Psoas muscle (tissue), 7 donors: ENCODE measurements at regions not wholly inside any gene's neighbourhood (a gene's known extent, or its start where the extent isn't known, plus 50 kb on each side); places are given as distances from the start of the nearest gene placed in this dataset.

Source experiments
- ATAC-seq, 4 donors: fragments of 200-7000 bp; cut with Tn5 transposase; one replicate each; pipeline ENCODE4 v1.9.1; 2020; ENCODE audit warnings: moderate library complexity in 3 of 4, mild to moderate bottlenecking in 2 of 4
- DNase-seq, 2 donors: peaks; one replicate each; pipeline ENCODE4 v3.0.0-alpha.2; 2020
- H3K27ac ChIP-seq: fragments of 200-600 bp; one replicate; pipeline ENCODE4 v1.8.0; 2022
- H3K27me3 ChIP-seq, 3 donors: fragments of 200-600 bp in 1 of 3; one replicate each; pipeline versions ENCODE4 v1.6.1 to v1.8.0; 2013 to 2022; ENCODE audit warnings: low read length in 2 of 3, mild to moderate bottlenecking in 2 of 3, moderate library complexity in 1 of 3; ENCODE audit not compliant: insufficient read depth in 3 of 3
- H3K36me3 ChIP-seq, 2 donors: fragments of 200-600 bp in 1 of 2; one replicate each; pipeline versions ENCODE4 v1.6.1 to v1.8.0; 2013 to 2022; ENCODE audit warnings: low read depth in 1 of 2, mild to moderate bottlenecking in 1 of 2, moderate library complexity in 1 of 2; ENCODE audit not compliant: insufficient read depth in 1 of 2
- H3K4me1 ChIP-seq: fragments of 200-600 bp; one replicate; pipeline ENCODE4 v1.8.0; 2022
- H3K4me3 ChIP-seq: fragments of 200-600 bp; one replicate; pipeline ENCODE4 v1.8.0; 2022; ENCODE audit warnings: mild to moderate bottlenecking
- H3K9me3 ChIP-seq: fragments of 200-600 bp; one replicate; pipeline ENCODE4 v1.8.0; 2022
- CTCF ChIP-seq: fragments of 200-600 bp; IDR thresholded peaks from one replicate; pipeline ENCODE4 v1.8.0; 2022; ENCODE audit warnings: antibody characterized with exemption
- WGBS, 3 donors: extraction: QIAGEN DNeasy Blood & Tissue Kit; methylation state at CpG; one replicate each; pipeline versions ENCODE4 v1.1.6 to v1.1.7; 2013; 5-methylcytosine and 5-hydroxymethylcytosine counted together
- intact Hi-C, 2 donors: fragments of 100-400 bp; cut with DNase I; formaldehyde crosslinking; loops; one replicate each; pipeline versions ENCODE4 v1.11.0 to v1.14.2; 2022
- donor health status: healthy with polysubstance abuse.
- donor health status: DM: no; HTN: no; CAD: no; lungs with moderate emphysema.
- donor health status: Bipolar disorder and iron deficiency.
- donor health status: healthy.
- donor health status: DM: yes; HTN: yes; CAD: no.
- donor health status: DM: no; HTN: no; CAD: no.
- donor health status: DM: yes; HTN: yes; CAD: no.

- DNase-seq (no peak), ATAC-seq (no peak)
- TF ChIP-seq CTCF: no peak
- H3K4me3 ChIP-seq: no peak overlapping the region
- no peaks in the 10 kb centered on the region for H3K4me1 ChIP-seq
- H3K27ac ChIP-seq: no peak overlapping the region
- intact Hi-C loops: no loop called here
- no peaks in the 10 kb centered on the region for H3K9me3 ChIP-seq
- H3K27me3 ChIP-seq: peaks cover 0 to 8% (median 0%) of the 10 kb centered on the region in 3 donors
- WGBS, 3 donors: 28 to 56% (median 32%) methylated on average over 6 of the region's 6 CpGs
- H3K36me3 ChIP-seq: no peaks in the 10 kb centered on the region
Observed at GRCh38 chr1:5375481-5375880, 616.7 kb downstream of the NPHP4 start.

- no peak overlapping the region for H3K4me3 ChIP-seq
- H3K36me3 ChIP-seq: no peaks in the 10 kb centered on the region
- no peak for TF ChIP-seq CTCF
- WGBS, 3 donors: 47 to 55% (median 52%) methylated on average over 4 of the region's 4 CpGs
- no peak overlapping the region for H3K27ac ChIP-seq
- peaks cover 0 to 8% (median 0%) of the 10 kb centered on the region in 3 donors for H3K27me3 ChIP-seq
- DNase-seq (no peak), ATAC-seq (no peak)
- H3K4me1 ChIP-seq: no peaks in the 10 kb centered on the region
- no peaks in the 10 kb centered on the region for H3K9me3 ChIP-seq
- intact Hi-C loops: no loop called here
Observed at GRCh38 chr1:5374192-5374591, 618.0 kb downstream of the NPHP4 start.

GRCh38 chr1:5373281-5373680 is 618.9 kb downstream of the NPHP4 start:
- intact Hi-C loops: no loop called here
- Histone ChIP-seq H3K4me3 (no peak overlapping the region), H3K9me3 (no peaks in the 10 kb centered on the region), H3K36me3 (no peaks in the 10 kb centered on the region), H3K4me1 (no peaks in the 10 kb centered on the region), H3K27ac (no peak overlapping the region), H3K27me3 (peaks cover 0 to 8% (median 0%) of the 10 kb centered on the region in 3 donors)
- 88 to 95% (median 90%) methylated on average over 4 of the region's 4 CpGs for WGBS, 3 donors
- no peak for TF ChIP-seq CTCF
- no peak for ATAC-seq
- DNase-seq: no peak

- no peak for TF ChIP-seq CTCF
- intact Hi-C loops: no loop called here
- Histone ChIP-seq H3K36me3 (no peaks in the 10 kb centered on the region), H3K27ac (no peak overlapping the region), H3K4me1 (no peaks in the 10 kb centered on the region), H3K4me3 (no peak overlapping the region), H3K27me3 (peaks cover 2 to 12% (median 3%) of the 10 kb centered on the region in 3 donors), H3K9me3 (no peaks in the 10 kb centered on the region)
- ATAC-seq (no peak), DNase-seq (no peak)
- 69 to 80% (median 71%) methylated on average over 7 of the region's 7 CpGs for WGBS, 3 donors
Observed at GRCh38 chr1:5371270-5371669, 621.0 kb downstream of the NPHP4 start.

- H3K4me1 ChIP-seq: no peaks in the 10 kb centered on the region
- H3K27ac ChIP-seq: no peak overlapping the region
- ATAC-seq (no peak), DNase-seq (no peak)
- intact Hi-C loops: no loop called here
- H3K27me3 ChIP-seq: peaks cover 2 to 12% (median 3%) of the 10 kb centered on the region in 3 donors
- TF ChIP-seq CTCF: no peak
- no peaks in the 10 kb centered on the region for H3K9me3 ChIP-seq
- no peak overlapping the region for H3K4me3 ChIP-seq
- 71 to 79% (median 78%) methylated on average over 3 of the region's 3 CpGs for WGBS, 3 donors
- no peaks in the 10 kb centered on the region for H3K36me3 ChIP-seq
Observed at GRCh38 chr1:5370311-5370710, 621.9 kb downstream of the NPHP4 start.
